NCI-H1436 treated with DMSO at 0.1 percent for 48 hours (cell line): ENCODE measurements at regions not wholly inside any gene's neighbourhood (a gene's known extent, or its start where the extent isn't known, plus 50 kb on each side); places are given as distances from the start of the nearest gene placed in this dataset.
"Not testable (repeated sequence)": the region's sequence is repeated elsewhere in the genome, so short reads cannot be mapped to it uniquely, and the experiment has no call there.

ENCODE experiments used
- DNase-seq: peaks from one replicate; lab custom pipeline; 2025; lab: John Stamatoyannopoulos, UW

DNA sequence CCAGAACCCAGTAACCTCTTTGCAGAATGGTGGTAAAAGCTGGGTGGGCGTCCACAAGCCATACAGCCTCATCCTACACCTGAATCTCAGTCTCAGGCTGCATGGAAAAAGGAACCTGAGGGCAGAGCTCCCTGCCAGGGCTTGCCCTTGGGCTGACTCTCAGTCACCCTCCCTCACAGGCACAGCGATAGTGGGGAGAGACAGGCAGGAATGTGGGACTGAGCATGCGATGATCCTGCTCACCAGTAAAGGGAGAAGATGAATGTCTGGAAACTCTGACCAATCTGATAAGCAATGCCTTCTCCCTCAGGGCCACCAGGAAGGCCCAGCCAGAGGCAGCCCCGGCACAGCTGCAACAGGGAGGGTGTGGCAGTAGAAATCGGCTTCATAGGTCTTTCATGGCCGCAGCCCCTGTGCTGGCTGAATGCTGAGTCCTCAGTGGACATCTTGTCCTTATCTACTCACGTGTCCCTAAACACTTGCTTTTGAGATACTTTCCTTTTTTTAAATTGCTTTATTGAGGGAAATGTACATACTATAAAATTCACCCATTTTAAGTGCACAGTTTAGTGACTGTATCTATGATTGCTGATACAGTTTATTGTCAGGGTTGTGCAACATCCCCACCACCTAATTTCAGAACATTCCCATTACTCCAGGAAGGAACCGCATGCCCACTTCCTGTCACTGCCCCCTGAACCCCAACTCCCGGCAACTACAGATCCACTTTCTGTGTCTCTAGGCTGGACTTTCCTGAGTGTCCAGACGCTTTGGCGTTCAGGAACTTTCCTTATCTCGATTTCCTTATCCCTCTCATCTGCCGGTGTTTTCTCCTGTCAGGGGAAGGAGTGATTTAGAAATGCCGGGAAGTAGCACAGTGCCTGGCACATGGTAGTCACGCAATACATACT lies 258.1 kb downstream of the PCNX1 start:
- DNase-seq: no peak

- DNase-seq: no peak
Observed at GRCh38 chr14:71166180-71166837, 259.1 kb downstream of the PCNX1 start.

- DNase-seq: not testable (repeated sequence)
Observed at GRCh38 chr14:71167325-71167950, 260.2 kb downstream of the PCNX1 start.

DNA sequence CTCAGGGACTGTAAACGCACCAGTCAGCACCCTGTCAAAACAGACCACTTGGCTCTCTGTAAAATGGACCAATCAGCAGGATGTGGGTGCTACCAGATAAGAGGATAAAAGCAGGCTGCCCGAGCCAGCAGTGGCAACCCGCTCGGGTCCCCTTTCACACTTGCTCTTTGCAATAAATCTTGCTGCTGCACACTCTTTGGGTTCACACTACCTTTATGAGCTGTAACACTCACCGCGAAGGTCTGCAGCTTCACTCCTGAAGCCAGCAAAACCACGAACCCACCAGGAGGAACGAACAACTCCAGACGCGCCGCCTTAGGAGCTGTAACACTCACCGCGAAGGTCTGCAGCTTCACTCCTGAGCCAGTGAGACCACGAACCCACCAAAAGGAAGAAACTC lies 260.9 kb downstream of the PCNX1 start:
- DNase-seq: not testable (repeated sequence)

DNA sequence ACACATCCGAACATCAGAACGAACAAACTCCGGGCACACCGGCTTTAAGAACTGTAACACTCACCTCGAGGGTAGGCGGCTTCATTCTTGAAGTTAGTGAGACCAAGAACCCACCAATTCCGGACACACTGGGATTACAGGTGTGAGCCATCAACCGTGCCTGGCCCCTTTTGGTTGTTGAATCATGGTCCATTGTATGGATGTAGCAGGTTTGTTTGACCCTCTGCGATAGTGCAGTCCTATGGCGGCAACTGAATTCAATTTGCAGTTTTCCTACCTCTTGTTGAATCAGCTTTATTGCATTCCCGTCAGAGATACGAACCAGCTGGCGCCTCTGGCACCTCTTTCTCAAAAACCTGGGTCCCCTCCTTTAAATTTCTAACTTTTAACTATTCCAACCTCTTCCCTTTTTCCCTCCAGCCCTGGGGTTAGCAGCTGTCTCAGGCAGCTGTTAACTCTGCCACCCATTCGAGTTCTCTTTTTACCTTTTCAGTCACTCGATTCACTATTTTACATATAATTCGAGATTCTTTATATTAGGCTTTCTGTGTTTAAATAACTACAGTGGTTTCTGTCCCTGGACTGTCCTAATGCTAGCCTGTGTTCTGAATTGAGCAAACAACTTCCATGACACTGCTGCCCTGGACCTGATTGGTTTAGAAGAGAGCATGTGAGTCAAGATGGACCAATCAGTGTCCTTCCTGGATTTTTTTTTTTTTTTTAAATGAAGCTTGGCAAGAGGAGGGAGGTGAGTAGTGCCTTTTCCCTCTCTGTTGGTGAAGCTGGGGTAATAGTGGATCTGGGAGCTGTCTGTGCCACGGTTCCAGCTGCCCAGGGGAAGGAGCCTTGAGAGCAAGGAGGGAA lies 261.5 kb downstream of the PCNX1 start:
- DNase-seq: no peak

GRCh38 chr14:71169861-71170260 lies 262.6 kb downstream of the PCNX1 start:
- DNase-seq: no peak

- DNase-seq: no peak
Observed at GRCh38 chr14:71175491-71175890, 268.2 kb downstream of the PCNX1 start.

DNA sequence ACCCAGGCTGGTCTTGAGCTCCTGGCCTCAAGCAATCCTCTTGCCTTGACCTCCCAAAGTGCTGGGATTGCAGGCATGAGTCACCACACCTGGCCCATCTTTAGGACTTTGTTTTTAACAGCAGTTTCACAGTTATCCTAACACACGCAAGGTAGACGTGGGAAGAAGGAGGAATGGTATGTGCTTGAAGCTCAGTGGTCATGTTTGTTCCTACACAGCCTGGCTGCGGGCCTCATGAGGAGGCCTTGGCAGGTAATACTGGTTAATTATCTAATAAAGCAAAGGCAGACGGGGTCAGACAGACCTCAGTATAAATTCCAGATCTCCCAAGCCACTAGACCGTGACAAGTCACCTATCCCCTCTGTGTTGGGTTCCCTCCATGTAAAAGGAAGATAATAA lies 271.8 kb downstream of the PCNX1 start:
- no peak for DNase-seq

- DNase-seq: no peak
Observed at GRCh38 chr14:71180397-71180796, 273.1 kb downstream of the PCNX1 start.

DNA sequence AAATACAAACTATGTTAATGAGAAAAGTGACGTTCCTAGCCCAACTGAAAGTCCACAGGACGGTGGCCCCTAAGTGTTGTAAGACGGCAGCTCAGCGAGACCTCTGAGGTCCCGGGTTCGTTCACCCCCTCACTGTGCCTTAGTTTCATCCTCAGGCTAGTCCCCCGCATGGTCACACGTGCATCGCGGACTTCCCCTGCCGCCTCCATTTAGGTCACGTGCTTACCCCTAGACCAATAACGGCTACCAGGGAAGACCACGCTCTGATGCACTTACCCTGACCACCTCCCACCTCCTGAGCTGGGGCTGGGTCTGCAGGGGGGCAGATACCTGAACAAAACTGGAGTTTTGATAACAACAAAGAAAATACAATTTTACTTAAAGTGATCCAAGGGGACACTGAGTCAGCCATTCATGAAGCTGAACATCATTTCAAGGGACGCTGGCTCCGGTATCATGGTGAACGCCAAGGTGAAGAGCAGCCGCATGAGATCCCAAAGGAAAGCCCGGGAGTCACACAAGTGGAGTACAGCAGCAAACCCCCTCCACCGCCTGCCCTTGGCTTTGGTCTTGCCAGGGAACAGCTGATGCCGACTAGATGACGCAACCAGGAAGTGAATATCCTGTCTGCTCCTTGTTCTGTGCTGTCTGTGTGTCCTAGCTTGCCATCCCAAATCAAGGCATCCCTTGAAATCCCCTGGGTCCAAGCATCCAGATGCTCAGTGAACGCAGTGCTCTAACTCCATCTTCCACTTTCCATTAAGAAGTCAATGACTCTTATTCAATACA lies 274.1 kb downstream of the PCNX1 start:
- DNase-seq: no peak

GRCh38 chr14:71183876-71184689 lies 276.8 kb downstream of the PCNX1 start:
- no peak for DNase-seq

DNA sequence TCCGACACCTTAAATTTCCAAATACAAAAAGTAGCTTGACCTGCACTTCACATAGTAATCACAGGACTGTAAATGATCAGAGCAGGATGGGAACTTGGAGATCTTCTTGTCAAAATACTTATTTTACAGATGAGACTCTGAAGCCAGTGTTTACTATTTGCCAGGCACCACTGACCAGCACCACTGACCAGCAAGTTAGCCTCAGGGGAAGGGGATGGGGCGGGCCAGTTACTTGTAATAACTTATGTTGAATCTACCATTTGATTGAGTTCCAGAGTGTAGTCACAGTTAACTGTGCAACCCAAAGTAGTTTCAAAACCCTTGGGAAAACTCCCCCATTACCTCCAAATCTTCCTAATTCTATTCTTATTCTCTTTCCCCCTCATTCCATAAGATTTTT lies 278.4 kb downstream of the PCNX1 start:
- no peak for DNase-seq

- DNase-seq: no peak
Observed at GRCh38 chr14:71187633-71188356, 280.5 kb downstream of the PCNX1 start.

DNA sequence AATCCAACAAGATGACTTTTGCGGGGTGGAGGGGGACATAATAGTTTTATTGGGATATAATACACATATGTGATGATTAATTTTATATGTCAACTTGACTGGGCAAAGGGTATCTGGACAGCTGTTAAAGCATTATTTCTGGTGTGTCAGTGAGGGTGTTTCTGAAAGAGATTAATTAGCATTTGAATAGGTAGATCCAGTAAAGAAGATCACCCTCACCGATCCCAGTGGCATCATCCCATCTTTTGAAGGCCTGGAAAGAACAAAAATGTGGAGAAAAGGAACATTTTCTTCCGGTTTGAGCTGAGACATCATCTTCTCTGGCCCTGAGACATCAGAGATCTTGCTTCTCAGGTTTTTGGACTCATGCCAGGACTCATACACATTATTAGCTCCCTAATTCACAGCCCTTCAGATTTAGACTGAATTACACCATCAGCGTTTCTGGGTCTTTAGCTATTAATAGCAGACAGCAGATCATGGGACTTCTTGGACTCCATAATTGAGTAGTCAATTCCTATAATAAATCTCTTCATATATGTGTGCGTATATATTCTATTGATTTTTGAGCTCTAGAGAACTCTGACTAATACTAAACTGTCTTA lies 283.6 kb downstream of the PCNX1 start:
- DNase-seq: no peak

DNA sequence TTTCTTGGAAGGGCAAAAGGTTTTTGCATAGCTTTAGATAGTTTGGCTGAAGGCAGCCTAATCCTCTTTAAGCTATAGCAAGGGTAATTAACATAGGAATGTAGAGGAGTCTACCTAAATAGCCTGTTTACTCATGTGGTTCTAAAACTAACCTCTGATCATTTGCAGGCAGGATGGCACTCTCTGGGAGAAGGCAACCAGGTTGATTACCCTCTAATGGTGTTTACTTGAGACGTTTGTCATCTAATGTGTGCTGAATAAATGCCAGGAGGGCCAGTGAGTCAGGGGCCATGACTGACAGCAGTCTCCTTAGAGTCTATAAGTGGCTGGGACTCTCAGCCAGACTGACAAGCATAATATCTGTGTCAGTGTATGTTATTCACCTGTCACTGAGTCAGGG lies 286.4 kb downstream of the PCNX1 start:
- no peak for DNase-seq

DNA sequence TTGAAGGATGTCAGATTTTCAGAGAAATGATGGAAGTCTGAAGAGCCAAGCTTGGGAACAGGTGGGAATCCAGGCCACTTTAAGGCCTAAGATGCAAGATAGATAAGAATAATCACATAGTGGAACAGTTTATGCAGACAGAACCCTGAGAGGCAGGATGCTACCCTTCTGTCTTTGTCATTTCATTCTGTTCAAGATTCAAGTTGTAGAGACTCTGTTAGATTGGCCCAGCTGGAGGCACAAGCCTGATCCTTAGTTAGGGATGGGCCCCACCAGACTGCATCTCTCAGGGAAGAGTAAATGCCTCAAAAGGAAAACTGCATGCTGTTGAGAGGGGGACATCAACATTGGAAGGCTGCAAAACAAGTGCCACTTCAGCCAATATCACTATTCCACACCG lies 287.0 kb downstream of the PCNX1 start:
- no peak for DNase-seq

DNA sequence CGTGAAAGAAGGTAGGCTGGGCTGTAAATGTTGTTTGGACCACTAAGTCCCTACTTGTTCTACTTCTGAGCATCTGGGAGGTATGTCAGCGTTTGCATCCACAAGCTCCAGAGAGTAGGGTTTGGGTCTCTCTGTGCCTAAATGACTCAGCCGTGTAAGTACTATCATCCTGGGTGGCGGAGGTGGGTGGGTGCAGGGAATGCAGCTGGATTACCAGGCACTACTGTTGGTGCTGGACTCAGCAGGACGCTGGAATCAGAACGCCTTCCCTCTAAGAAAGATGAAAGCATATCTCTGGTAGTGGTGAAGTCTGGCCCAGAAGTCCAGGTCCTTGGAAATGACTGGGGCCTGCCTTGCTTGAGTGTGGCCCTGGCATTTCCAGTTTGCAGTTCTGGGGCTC lies 289.7 kb downstream of the PCNX1 start:
- DNase-seq: no peak

- DNase-seq: no peak
Observed at GRCh38 chr14:71198687-71199086, 291.4 kb downstream of the PCNX1 start.

GRCh38 chr14:71201840-71202239 lies 294.6 kb downstream of the PCNX1 start:
- DNase-seq: no peak
